HG02571 (cell line): ENCODE measurements at regions not wholly inside any gene's neighbourhood (a gene's known extent, or its start where the extent isn't known, plus 50 kb on each side); places are given as distances from the start of the nearest gene placed in this dataset.

Experiments
- ATAC-seq: cut with Tn5 transposase; IDR thresholded peaks from one replicate; pipeline ENCODE4 v1.9.1; 2021; ENCODE audit warnings: mild to moderate bottlenecking, moderate library complexity; ENCODE audit not compliant: unreplicated experiment

GRCh38 chr17:72421128-72422092 is 300.6 kb downstream of the SOX9 start:
- ATAC-seq, result peak; percentile 34

GRCh38 chr17:72422204-72422504 is 301.3 kb downstream of the SOX9 start:
- peak; percentile 17 for ATAC-seq

- ATAC-seq, result peak; percentile 44
Observed at GRCh38 chr17:72422505-72423285, 301.9 kb downstream of the SOX9 start.

- no peak for ATAC-seq
Observed at GRCh38 chr17:72423286-72423589, 302.4 kb downstream of the SOX9 start.

- no peak for ATAC-seq
Observed at GRCh38 chr17:72423718-72424117, 302.9 kb downstream of the SOX9 start.

- ATAC-seq, result no peak
Observed at GRCh38 chr17:72424505-72425117, 303.8 kb downstream of the SOX9 start.

- ATAC-seq, result no peak
Observed at GRCh38 chr17:72425133-72425793, 304.4 kb downstream of the SOX9 start.

- no peak for ATAC-seq
Observed at GRCh38 chr17:72425794-72426168, 305.0 kb downstream of the SOX9 start.

- no peak for ATAC-seq
Observed at GRCh38 chr17:72426321-72426720, 305.5 kb downstream of the SOX9 start.

GRCh38 chr17:72426948-72427760 is 306.3 kb downstream of the SOX9 start:
- ATAC-seq, result no peak

GRCh38 chr17:72427761-72428109 is 306.9 kb downstream of the SOX9 start:
- ATAC-seq, result no peak

GRCh38 chr17:72429066-72429638 is 308.3 kb downstream of the SOX9 start:
- ATAC-seq, result no peak

- no peak for ATAC-seq
Observed at GRCh38 chr17:72430611-72431432, 310.0 kb downstream of the SOX9 start.

GRCh38 chr17:72432143-72432621 is 311.4 kb downstream of the SOX9 start:
- no peak for ATAC-seq

- ATAC-seq, result no peak
Observed at GRCh38 chr17:72432881-72433280, 312.1 kb downstream of the SOX9 start.

- no peak for ATAC-seq
Observed at GRCh38 chr17:72433797-72434196, 313.0 kb downstream of the SOX9 start.

GRCh38 chr17:72434581-72434980 is 313.8 kb downstream of the SOX9 start:
- ATAC-seq, result no peak

- no peak for ATAC-seq
Observed at GRCh38 chr17:72434991-72435618, 314.3 kb downstream of the SOX9 start.

- ATAC-seq, result no peak
Observed at GRCh38 chr17:72438783-72439182, 318.0 kb downstream of the SOX9 start.
